GM12873 (cell line): ENCODE measurements at regions not wholly inside any gene's neighbourhood (a gene's known extent, or its start where the extent isn't known, plus 50 kb on each side); places are given as distances from the start of the nearest gene placed in this dataset.

Source experiments
- TF ChIP-seq, protein P1 (sequence below): IDR thresholded peaks from 2 replicates; pipeline ENCODE4 v1.5.1; 2012; ENCODE audit warnings: low read depth, mild to moderate bottlenecking, moderate library complexity, low read length, control low read depth; ENCODE audit not compliant: insufficient read depth; ENCODE audit errors: missing control alignments

DNA sequence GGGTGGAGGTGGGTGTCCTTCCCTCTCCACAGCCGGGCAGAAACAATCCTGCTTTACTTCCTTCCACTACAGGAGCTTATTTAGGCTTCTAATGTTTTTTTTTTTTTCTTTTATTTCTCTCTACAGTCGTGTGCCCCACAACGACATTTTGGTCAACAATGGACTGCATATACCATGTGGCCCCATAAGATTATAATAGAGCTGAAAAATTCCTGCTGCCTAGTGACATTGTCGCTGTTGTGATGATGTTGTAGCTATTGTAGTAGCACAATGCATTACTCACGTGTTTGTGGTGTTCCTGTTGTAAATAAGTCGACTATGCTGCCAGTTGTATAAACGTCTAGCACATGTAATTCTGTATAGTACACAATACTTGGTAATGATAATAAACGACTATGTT lies 153.7 kb downstream of the IL20RB start:
- TF ChIP-seq, protein P1, sequence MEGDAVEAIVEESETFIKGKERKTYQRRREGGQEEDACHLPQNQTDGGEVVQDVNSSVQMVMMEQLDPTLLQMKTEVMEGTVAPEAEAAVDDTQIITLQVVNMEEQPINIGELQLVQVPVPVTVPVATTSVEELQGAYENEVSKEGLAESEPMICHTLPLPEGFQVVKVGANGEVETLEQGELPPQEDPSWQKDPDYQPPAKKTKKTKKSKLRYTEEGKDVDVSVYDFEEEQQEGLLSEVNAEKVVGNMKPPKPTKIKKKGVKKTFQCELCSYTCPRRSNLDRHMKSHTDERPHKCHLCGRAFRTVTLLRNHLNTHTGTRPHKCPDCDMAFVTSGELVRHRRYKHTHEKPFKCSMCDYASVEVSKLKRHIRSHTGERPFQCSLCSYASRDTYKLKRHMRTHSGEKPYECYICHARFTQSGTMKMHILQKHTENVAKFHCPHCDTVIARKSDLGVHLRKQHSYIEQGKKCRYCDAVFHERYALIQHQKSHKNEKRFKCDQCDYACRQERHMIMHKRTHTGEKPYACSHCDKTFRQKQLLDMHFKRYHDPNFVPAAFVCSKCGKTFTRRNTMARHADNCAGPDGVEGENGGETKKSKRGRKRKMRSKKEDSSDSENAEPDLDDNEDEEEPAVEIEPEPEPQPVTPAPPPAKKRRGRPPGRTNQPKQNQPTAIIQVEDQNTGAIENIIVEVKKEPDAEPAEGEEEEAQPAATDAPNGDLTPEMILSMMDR: no peak

DNA sequence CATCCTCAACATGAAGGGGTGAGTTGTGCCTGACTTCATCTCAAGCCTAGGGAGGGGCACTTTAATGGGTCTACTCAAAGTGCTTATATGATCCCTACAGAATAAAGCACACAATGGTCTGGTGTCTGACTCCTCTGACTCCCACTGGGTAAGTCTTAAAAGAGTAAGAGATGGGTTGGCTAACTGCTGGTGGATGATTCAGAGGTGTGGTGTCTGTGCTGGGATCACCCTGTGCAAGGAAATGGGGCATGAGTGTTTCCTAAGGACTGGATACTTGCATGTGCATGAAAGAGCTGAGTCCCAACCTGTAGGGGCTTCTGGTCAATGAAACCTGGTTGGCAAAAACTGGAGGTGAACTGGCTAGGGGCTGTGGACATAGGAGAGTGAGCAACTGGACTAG lies 158.8 kb downstream of the IL20RB start:
- TF ChIP-seq, protein P1: no peak

DNA sequence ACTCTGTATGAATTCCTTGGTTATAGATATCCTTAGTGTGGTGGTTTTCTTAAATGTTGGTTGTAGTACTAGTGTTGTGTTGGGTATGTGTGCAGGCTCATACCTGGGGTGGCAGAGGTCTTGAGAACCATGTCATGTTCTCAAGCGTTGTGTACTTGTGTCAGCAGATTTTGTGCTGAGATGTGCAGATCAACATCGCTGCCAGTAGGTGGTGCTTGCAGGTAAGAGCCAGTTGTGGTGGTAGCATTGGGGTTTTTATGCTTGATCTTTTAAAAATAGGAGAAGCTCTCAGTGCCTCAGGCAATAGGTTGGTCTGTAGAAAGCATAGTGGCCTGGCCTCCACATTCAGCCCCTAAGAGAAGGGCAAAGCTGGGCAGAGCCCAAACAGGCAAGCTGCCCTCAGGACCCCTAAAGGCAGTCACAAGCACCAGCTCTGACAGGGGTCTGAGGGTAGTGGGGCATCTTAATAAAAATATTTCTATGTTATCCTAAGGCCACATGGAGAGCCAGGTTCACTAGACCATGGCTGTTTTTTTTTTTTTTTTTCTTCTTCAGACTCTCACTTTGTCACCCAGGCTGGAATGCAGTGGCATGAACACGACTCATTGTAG lies 164.0 kb downstream of the IL20RB start:
- TF ChIP-seq, protein P1: peak; percentile 86

DNA sequence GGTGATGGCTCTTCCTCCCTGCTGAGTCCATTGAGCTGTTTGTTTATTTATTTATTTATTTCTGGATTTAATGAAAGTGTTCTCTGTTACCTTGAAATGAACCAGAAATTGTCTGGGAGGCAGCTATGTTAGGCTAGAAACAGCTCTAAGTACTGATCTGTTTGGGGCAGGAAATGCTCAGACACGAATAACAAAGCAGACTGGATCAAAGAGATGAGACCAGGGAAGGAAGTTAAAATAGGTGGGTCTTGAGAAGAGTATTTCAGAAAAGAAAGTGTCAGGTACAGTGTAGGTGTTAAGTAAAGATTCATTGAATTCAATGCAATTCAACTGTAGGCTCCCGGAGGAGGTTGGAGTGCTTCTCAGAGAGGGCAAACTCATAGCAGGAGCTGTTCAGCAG lies 173.3 kb downstream of the IL20RB start:
- TF ChIP-seq, protein P1: no peak

DNA sequence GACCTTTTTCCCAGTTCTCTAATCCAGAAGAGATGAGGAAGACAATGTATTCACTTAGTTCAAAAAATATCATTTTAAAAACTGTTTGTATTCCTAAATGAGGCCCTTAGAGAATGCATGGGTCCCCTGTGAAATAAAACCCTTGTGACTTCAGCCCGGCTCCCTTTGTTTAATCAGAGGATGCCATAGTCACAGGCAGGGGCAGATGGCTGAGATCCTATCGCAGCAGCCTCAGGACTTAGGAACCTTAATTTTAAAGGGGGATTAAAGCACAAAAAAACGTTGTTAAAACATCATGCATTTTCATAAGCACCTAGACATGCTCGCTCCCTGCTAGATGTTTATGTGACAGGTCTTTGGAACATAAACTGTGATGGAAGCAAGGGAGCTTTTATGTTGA lies 176.6 kb downstream of the IL20RB start:
- TF ChIP-seq, protein P1: no peak

DNA sequence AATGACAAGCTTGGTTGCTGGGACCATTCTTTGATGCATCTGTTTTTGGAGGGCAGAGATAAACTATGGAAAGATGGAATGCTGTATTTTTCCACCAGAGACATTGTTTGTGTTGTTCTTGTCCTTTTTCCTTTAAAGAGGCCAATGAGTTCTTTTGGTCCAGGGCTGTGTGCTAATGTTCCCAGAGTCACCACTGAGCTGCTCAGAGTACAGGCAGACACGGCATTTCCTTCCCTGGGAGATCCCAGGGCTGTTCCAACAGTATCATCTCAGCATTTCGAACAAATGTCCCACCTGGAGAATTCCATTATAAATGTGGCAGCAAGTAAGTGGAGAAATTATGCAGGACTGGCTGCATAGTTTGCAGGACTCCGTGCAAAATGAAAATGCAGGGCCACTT lies 190.6 kb downstream of the IL20RB start:
- TF ChIP-seq, protein P1: no peak

DNA sequence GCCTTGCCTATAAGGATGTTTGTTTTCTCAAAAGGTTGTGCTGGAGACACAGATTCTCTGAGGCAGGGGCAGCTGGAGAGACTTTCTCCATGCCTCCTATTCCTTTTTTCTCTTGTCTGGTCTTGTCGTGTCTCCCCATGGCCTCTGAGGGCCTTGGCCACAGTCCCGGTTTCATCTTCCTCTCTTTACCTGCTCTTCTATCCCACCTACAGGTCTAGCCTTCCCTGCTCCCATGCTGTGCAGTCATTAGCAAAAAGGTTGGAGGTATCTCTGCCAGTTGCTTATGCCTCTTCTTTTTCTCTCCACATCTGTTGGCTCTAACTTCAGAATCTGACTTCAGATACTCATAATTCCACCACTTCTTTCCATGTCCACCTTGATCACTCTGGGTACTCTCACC lies 191.1 kb downstream of the IL20RB start:
- TF ChIP-seq, protein P1: no peak

DNA sequence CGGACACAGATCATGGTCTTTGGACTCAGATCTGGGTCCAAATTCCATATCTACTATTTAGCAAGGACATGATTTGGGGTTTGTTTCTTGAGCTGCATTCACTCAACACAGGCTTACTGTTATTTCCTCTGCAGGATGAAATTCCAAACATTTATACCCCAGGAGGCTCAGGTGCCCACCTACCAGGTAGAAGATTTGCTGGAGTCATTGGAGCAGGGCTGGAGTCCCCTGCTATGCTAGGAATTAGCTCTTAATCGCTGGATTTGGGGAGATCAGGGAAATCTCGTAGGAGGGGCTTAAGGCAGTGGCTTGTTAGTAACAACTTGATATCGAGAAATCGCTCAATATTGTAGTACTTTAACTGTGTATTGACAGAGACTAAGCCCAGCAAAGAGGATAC lies 193.0 kb downstream of the IL20RB start:
- TF ChIP-seq, protein P1: no peak
